ENCODE measurements at regions not wholly inside any gene's neighbourhood (a gene's known extent, or its start where the extent isn't known, plus 50 kb on each side); places are given as distances from the start of the nearest gene placed in this dataset.

GRCh38 chr4:157443537-157443936 is 223.0 kb downstream of the GRIA2 start:
- TF ChIP-seq CTCF (IDR thresholded peaks at IDR 0.05; ENCODE audit: low read depth, low read length, poor library complexity, severe bottlenecking) (no peak), EZH2phosphoT487 (IDR thresholded peaks at IDR 0.05; ENCODE audit: borderline replicate concordance, low read length) (no peak)

All from DOHH2 (cell line).